SK-N-MC (cell line): ENCODE measurements at regions not wholly inside any gene's neighbourhood (a gene's known extent, or its start where the extent isn't known, plus 50 kb on each side); places are given as distances from the start of the nearest gene placed in this dataset.

Experiments used
- EZH2 ChIP-seq: fragments of 200-600 bp; sonication (generic); IDR thresholded peaks from one replicate; pipeline ENCODE4 v1.6.1; 2017; ENCODE audit warnings: antibody characterized with exemption
- POLR2AphosphoS5 ChIP-seq: IDR thresholded peaks from 2 replicates; pipeline ENCODE4 v1.6.1; 2012; ENCODE audit warnings: mild to moderate bottlenecking, low read depth, low read length, borderline replicate concordance

GRCh38 chr12:105555556-105556295, 225.2 kb downstream of the C12orf75 start:
- no peak for TF ChIP-seq POLR2AphosphoS5
- TF ChIP-seq EZH2, result no peak
